Ovary (tissue), 3 donors: ENCODE measurements at regions not wholly inside any gene's neighbourhood (a gene's known extent, or its start where the extent isn't known, plus 50 kb on each side); places are given as distances from the start of the nearest gene placed in this dataset.

ENCODE experiments used
- POLR2A ChIP-seq: fragments of 450-650 bp; IDR thresholded peaks from one replicate; pipeline ENCODE4 v1.6.1; 2017; ENCODE audit warnings: antibody characterized with exemption, mild to moderate bottlenecking, moderate library complexity
- TF ChIP-seq, protein P1 (sequence below), 3 donors: fragments of 450-650 bp in 2 of 3; fragments of 200-600 bp in 1 of 3; IDR thresholded peaks; one replicate each; pipeline versions ENCODE4 v1.5.1 to v1.8.0; 2016 to 2022; ENCODE audit warnings: antibody characterized with exemption in 3 of 3, mild to moderate bottlenecking in 1 of 3
- donor health status: DM: no; HTN: no; CAD: no.

GRCh38 chr1:4355839-4356238, 298.6 kb upstream of the AJAP1 start:
- no peak for TF ChIP-seq POLR2A
- TF ChIP-seq, protein P1, sequence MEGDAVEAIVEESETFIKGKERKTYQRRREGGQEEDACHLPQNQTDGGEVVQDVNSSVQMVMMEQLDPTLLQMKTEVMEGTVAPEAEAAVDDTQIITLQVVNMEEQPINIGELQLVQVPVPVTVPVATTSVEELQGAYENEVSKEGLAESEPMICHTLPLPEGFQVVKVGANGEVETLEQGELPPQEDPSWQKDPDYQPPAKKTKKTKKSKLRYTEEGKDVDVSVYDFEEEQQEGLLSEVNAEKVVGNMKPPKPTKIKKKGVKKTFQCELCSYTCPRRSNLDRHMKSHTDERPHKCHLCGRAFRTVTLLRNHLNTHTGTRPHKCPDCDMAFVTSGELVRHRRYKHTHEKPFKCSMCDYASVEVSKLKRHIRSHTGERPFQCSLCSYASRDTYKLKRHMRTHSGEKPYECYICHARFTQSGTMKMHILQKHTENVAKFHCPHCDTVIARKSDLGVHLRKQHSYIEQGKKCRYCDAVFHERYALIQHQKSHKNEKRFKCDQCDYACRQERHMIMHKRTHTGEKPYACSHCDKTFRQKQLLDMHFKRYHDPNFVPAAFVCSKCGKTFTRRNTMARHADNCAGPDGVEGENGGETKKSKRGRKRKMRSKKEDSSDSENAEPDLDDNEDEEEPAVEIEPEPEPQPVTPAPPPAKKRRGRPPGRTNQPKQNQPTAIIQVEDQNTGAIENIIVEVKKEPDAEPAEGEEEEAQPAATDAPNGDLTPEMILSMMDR (IDR thresholded peaks at IDR 0.05), result no peak
